ENCODE measurements at regions not wholly inside any gene's neighbourhood (a gene's known extent, or its start where the extent isn't known, plus 50 kb on each side); places are given as distances from the start of the nearest gene placed in this dataset.

GRCh38 chr15:100721758-100722550 is 119.6 kb downstream of the ASB7 start:
- Histone ChIP-seq H3K4me3 (peak overlapping the region; percentile 25), H3K27ac (peak overlapping the region in 1 of 2 donors; percentile 86)
- DNase-seq (ENCODE audit: low spot score), result peak; percentile 87
- TF ChIP-seq CTCF (IDR thresholded peaks at IDR 0.05), result no peak

GRCh38 chr15:100722551-100723314 is 120.3 kb downstream of the ASB7 start:
- TF ChIP-seq CTCF (IDR thresholded peaks at IDR 0.05), result no peak
- Histone ChIP-seq H3K4me3 (no peak overlapping the region), H3K27ac (peak overlapping the region in 1 of 2 donors; percentile 86)
- DNase-seq (ENCODE audit: low spot score), result peak; percentile 33

GRCh38 chr15:100723315-100723801 is 121.0 kb downstream of the ASB7 start:
- no peak for DNase-seq (ENCODE audit: low spot score)
- Histone ChIP-seq H3K4me3 (no peak overlapping the region), H3K27ac (no peak overlapping the region)
- TF ChIP-seq CTCF (IDR thresholded peaks at IDR 0.05), result no peak

GRCh38 chr15:100725121-100726069 is 123.0 kb downstream of the ASB7 start:
- Histone ChIP-seq H3K27ac (no peak overlapping the region), H3K4me3 (no peak overlapping the region)
- peak; percentile 64 for DNase-seq (ENCODE audit: low spot score)
- no peak for TF ChIP-seq CTCF (IDR thresholded peaks at IDR 0.05)

DNA sequence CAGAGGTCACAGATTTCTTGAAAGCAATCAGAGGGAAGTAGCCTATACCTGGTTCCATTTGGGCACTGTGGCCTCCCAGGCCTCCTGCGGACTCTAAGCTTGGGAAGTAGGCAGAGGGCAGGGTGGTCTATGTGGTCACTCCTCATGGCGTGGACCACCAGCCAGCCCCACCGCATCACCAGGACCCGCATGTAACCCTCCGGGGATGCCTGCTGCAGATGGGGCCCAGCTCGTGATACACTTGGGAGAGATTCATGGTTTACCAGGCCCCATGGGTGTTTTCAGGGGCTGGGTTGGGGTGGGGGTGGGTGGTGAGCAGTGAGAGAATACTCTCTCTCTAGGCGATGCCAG is 123.7 kb downstream of the ASB7 start:
- no peak for TF ChIP-seq CTCF (IDR thresholded peaks at IDR 0.05)
- no peak overlapping the region for H3K4me3 ChIP-seq
- peak; percentile 57 for DNase-seq (ENCODE audit: low spot score)
- H3K27ac ChIP-seq, result no peak overlapping the region

DNA sequence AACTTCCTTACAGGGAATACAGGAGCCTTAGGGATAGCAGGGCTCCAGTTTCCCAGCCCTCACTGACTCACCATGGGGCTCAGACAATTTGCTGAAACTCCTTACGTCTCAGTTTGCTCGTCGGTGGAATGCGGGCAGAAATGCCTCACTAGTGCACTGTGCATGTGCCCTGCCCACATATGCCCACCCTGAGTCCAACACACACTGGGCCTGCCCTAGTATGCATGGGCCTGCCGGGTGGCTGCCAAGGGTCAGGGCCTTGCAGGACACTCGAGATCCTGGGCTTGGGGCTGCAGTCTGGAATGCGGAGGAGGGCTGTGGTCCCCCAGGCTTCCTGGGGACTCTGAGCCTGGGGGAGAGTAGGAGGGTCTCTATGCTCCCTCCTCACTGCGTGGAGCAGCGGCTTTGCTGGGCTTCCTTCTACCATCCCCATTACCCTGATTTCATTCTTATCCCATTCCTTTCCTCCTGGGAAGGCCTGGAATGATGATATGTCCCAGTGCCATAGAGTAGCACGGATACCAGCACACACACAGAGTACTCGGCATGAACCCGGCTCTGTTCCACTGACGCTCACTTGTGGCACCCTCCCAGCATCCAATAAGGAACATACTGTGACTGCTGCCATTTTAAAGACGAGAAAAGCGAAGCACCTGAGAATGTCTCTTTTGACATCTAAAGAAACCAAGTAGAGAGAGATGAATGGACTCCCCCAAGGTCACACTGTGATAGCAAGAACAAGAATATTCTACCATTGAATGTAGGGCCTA is 124.2 kb downstream of the ASB7 start:
- TF ChIP-seq CTCF (IDR thresholded peaks at IDR 0.05), result no peak
- H3K27ac ChIP-seq, result no peak overlapping the region
- H3K4me3 ChIP-seq, result no peak overlapping the region
- DNase-seq (ENCODE audit: low spot score), result peak; percentile 70
